HEK293 (cell line): ENCODE measurements at regions not wholly inside any gene's neighbourhood (a gene's known extent, or its start where the extent isn't known, plus 50 kb on each side); places are given as distances from the start of the nearest gene placed in this dataset.

Experiments used
- PATZ1 ChIP-seq: fragments of 450-650 bp; formaldehyde crosslinking; IDR thresholded peaks from 2 replicates; pipeline ENCODE4 v1.5.1; 2016; ENCODE audit warnings: missing biosample characterization, missing genetic modification characterization
- YY1 ChIP-seq: fragments of 450-650 bp; formaldehyde crosslinking; IDR thresholded peaks from 2 replicates; pipeline ENCODE4 v1.5.1; 2018; ENCODE audit warnings: missing biosample characterization, missing genetic modification characterization
- TF ChIP-seq, protein P1 (sequence below): fragments of 450-650 bp; formaldehyde crosslinking; IDR thresholded peaks from 2 replicates; pipeline ENCODE4 v1.5.1; 2016; ENCODE audit warnings: missing biosample characterization, missing genetic modification characterization

- no peak for TF ChIP-seq YY1 (tag by site-specific recombination)
- no peak for TF ChIP-seq PATZ1
- TF ChIP-seq, protein P1, sequence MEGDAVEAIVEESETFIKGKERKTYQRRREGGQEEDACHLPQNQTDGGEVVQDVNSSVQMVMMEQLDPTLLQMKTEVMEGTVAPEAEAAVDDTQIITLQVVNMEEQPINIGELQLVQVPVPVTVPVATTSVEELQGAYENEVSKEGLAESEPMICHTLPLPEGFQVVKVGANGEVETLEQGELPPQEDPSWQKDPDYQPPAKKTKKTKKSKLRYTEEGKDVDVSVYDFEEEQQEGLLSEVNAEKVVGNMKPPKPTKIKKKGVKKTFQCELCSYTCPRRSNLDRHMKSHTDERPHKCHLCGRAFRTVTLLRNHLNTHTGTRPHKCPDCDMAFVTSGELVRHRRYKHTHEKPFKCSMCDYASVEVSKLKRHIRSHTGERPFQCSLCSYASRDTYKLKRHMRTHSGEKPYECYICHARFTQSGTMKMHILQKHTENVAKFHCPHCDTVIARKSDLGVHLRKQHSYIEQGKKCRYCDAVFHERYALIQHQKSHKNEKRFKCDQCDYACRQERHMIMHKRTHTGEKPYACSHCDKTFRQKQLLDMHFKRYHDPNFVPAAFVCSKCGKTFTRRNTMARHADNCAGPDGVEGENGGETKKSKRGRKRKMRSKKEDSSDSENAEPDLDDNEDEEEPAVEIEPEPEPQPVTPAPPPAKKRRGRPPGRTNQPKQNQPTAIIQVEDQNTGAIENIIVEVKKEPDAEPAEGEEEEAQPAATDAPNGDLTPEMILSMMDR = no peak
These were observed 333.4 kb upstream of the TBC1D5 start for GRCh38 chr3:18075799-18076198.
